Activated CD8-positive, alpha-beta T cell treated with anti-CD3 and anti-CD28 coated beads for 36 hours (primary cell): ENCODE measurements at regions not wholly inside any gene's neighbourhood (a gene's known extent, or its start where the extent isn't known, plus 50 kb on each side); places are given as distances from the start of the nearest gene placed in this dataset.

Source experiments
- ATAC-seq: fragments of 200-7000 bp; cut with Tn5 transposase; one replicate; pipeline ENCODE4 v1.10.0; 2021; ENCODE audit warnings: mild to moderate bottlenecking, moderate library complexity
- CTCF ChIA-PET: fragments of 350-600 bp; sonication (Branson Sonifier 250); formaldehyde crosslinking; loops from one replicate; lab custom pipeline; 2021; ENCODE audit warnings: antibody characterized with exemption; lab: Charles Lee
- POLR2A ChIA-PET: fragments of 350-600 bp; sonication (Branson Sonifier 250); formaldehyde crosslinking; loops from one replicate; lab custom pipeline; 2021; ENCODE audit warnings: antibody characterized with exemption; lab: Charles Lee
- DNase-seq: peaks from one replicate; pipeline ENCODE4 v3.0.0-alpha.2; 2020
- H3K27ac Mint-ChIP-seq: one replicate; pipeline ENCODE4 v1.8.0; 2021; ENCODE audit warnings: mild to moderate bottlenecking, mixed read lengths
- H3K27me3 Mint-ChIP-seq: one replicate; pipeline ENCODE4 v1.8.0; 2021; ENCODE audit warnings: mixed read lengths
- H3K36me3 Mint-ChIP-seq: one replicate; pipeline ENCODE4 v1.8.0; 2021; ENCODE audit warnings: low read depth, mixed read lengths
- H3K4me1 Mint-ChIP-seq: one replicate; pipeline ENCODE4 v1.8.0; 2021; ENCODE audit warnings: low read depth, mixed read lengths
- H3K4me3 Mint-ChIP-seq: one replicate; pipeline ENCODE4 v1.8.0; 2021; ENCODE audit warnings: mild to moderate bottlenecking, moderate library complexity, mixed read lengths
- H3K9me3 Mint-ChIP-seq: one replicate; pipeline ENCODE4 v1.8.0; 2021; ENCODE audit warnings: mixed read lengths
- intact Hi-C: fragments of 100-400 bp; cut with micrococcal nuclease; formaldehyde crosslinking; loops from one replicate; pipeline ENCODE4 v1.10.0; 2022
- TF ChIP-seq, protein P1 (sequence below): fragments of 200-600 bp; IDR thresholded peaks from one replicate; pipeline ENCODE4 v1.8.0; 2022; ENCODE audit warnings: antibody characterized with exemption, mild to moderate bottlenecking

DNA sequence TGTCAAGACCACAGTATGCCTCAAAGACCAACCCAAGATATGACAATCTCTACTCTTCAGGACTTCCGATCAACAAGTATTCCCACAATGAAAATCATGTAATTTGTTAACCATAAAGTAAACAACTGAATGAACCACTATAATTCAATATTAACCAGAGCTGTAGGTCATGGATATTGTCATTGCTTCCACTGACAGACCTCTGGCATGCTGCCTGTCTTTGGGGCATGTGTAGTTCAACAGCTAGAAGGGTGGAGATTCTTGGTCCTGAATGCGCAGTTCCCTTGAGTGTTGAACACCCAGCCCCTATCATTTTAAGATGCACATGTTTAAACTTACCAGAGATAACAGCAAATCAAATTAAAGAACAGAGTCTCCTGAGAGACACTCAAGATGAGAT is 283.0 kb downstream of the CEMIP2 start:
- TF ChIP-seq, protein P1, sequence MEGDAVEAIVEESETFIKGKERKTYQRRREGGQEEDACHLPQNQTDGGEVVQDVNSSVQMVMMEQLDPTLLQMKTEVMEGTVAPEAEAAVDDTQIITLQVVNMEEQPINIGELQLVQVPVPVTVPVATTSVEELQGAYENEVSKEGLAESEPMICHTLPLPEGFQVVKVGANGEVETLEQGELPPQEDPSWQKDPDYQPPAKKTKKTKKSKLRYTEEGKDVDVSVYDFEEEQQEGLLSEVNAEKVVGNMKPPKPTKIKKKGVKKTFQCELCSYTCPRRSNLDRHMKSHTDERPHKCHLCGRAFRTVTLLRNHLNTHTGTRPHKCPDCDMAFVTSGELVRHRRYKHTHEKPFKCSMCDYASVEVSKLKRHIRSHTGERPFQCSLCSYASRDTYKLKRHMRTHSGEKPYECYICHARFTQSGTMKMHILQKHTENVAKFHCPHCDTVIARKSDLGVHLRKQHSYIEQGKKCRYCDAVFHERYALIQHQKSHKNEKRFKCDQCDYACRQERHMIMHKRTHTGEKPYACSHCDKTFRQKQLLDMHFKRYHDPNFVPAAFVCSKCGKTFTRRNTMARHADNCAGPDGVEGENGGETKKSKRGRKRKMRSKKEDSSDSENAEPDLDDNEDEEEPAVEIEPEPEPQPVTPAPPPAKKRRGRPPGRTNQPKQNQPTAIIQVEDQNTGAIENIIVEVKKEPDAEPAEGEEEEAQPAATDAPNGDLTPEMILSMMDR = no peak
- H3K27ac Mint-ChIP-seq = no peak overlapping the region
- ATAC-seq (no peak), DNase-seq (no peak)
- H3K4me1 Mint-ChIP-seq = no peaks in the 10 kb centered on the region
- peaks cover 14% of the 10 kb centered on the region for H3K27me3 Mint-ChIP-seq
- no peaks in the 10 kb centered on the region for H3K9me3 Mint-ChIP-seq
- ChIA-PET POLR2A (no interaction called here), CTCF (no interaction called here)
- H3K36me3 Mint-ChIP-seq = no peaks in the 10 kb centered on the region
- intact Hi-C loops = no loop called here
- no peak overlapping the region for H3K4me3 Mint-ChIP-seq

DNA sequence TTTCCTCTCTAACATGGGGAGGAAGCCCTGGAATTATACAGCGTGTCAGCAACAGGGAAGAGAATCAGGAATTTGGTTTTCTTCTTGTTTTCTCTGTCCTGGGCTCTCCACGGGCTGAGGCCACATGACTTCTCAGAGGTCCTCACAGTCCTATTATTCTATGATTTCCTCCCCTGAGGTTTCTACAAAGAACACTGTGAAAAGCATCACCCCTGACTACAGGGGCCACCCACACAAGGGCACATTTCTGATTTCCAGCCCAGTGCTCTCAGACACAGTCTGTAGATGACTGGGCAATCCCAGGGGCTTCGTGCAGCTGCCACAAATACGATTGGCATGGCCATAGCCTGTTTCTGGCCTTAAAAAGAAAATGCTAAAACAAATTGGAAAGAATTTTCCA is 284.9 kb downstream of the CEMIP2 start:
- intact Hi-C loops = no loop called here
- POLR2A ChIA-PET = no interaction called here
- CTCF ChIA-PET = no interaction called here
- no peak overlapping the region for H3K4me3 Mint-ChIP-seq
- peaks cover 8% of the 10 kb centered on the region for H3K27me3 Mint-ChIP-seq
- H3K9me3 Mint-ChIP-seq = no peaks in the 10 kb centered on the region
- TF ChIP-seq, protein P1 = no peak
- ATAC-seq = no peak
- no peak for DNase-seq
- H3K36me3 Mint-ChIP-seq = no peaks in the 10 kb centered on the region
- no peaks in the 10 kb centered on the region for H3K4me1 Mint-ChIP-seq
- H3K27ac Mint-ChIP-seq = no peak overlapping the region

DNA sequence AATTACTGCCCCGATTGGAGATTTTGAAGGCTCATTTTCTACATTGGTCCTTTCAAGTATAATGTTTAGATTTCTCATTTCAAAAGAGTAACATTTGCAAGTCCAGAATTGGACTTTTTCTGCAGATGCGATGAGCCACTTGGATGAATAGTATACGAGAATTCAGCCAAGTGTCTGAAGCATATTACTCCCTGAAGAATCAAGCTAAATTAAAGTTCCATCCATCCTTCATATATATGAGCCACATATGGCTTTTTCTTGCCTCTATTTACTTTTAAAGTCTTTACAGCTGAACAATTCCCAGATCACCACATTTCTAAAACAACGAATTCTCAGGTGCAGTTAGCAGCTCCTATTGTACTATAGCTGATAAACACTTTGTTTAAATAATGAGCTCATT is 288.7 kb downstream of the CEMIP2 start:
- TF ChIP-seq, protein P1 = no peak
- DNase-seq (no peak), ATAC-seq (no peak)
- no peak overlapping the region for H3K27ac Mint-ChIP-seq
- CTCF ChIA-PET = interaction anchor here (0.6 to 1.3 kb wide), 3 partner anchors 9 to 195 kb away, joined by 3 to 5 read pairs (median 3); no protein-coding TSS in a partner anchor
- H3K27me3 Mint-ChIP-seq = peaks cover 5% of the 10 kb centered on the region
- H3K36me3 Mint-ChIP-seq = no peaks in the 10 kb centered on the region
- POLR2A ChIA-PET = no interaction called here
- H3K4me1 Mint-ChIP-seq = no peaks in the 10 kb centered on the region
- H3K9me3 Mint-ChIP-seq = no peaks in the 10 kb centered on the region
- intact Hi-C loops = no loop called here
- H3K4me3 Mint-ChIP-seq = no peak overlapping the region

DNA sequence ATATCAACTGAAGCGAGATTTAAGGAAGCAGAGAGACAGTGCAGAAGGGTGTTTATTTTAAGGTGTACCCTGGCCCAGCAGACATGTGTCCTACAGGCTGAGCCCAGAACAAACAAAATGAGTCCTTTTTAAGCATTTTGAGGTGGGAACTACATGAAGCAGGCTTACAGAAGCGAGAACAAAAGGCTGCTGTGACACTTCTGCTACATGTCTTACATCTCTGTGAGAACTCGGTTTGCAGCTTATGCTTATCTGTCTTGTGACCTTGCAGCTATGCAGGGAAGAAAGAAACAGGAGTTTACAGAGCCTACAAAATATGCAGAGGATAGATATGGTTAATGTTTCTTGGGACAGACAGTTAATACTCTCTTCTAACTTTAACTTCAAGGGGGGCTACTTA is 295.9 kb downstream of the CEMIP2 start:
- Mint-ChIP-seq H3K36me3 (no peaks in the 10 kb centered on the region), H3K27me3 (peaks cover 6% of the 10 kb centered on the region), H3K9me3 (no peaks in the 10 kb centered on the region), H3K27ac (no peak overlapping the region), H3K4me1 (no peaks in the 10 kb centered on the region), H3K4me3 (no peak overlapping the region)
- TF ChIP-seq, protein P1 = no peak
- ChIA-PET CTCF (no interaction called here), POLR2A (no interaction called here)
- intact Hi-C loops = no loop called here
- DNase-seq (no peak), ATAC-seq (no peak)

DNA sequence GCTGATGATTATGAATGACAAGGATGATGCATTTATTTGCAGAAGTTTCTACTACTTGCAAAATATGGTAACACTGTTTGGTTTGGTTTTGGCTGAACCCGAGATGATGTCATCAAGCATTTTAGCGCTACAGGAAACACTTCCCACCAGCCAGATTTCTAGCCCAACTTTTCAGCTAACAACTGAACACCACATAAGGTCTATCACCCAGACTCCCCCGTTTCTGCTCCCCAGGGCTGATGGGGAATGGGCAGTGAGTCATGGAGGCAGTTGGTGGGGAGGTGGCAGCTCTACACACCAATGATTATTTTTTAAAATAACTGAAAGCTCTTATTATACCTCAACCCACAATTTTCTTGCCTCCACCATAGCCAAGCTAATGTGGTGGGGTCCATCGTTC is 302.9 kb downstream of the CEMIP2 start:
- no peak overlapping the region for H3K27ac Mint-ChIP-seq
- no peak overlapping the region for H3K4me3 Mint-ChIP-seq
- peaks cover 6% of the 10 kb centered on the region for H3K27me3 Mint-ChIP-seq
- POLR2A ChIA-PET = interaction anchor here (0.6 kb wide), 1 partner anchor 146 kb away, joined by 3 read pairs; no protein-coding TSS in a partner anchor
- H3K4me1 Mint-ChIP-seq = no peaks in the 10 kb centered on the region
- DNase-seq = no peak
- H3K36me3 Mint-ChIP-seq = no peaks in the 10 kb centered on the region
- CTCF ChIA-PET = no interaction called here
- no peak for ATAC-seq
- intact Hi-C loops = no loop called here
- H3K9me3 Mint-ChIP-seq = no peaks in the 10 kb centered on the region
- TF ChIP-seq, protein P1 = no peak
